PFSK-1 (cell line): ENCODE measurements at regions not wholly inside any gene's neighbourhood (a gene's known extent, or its start where the extent isn't known, plus 50 kb on each side); places are given as distances from the start of the nearest gene placed in this dataset.

Source experiments
- FOXP2 ChIP-seq: optimal IDR thresholded peaks from 2 replicates; pipeline ENCODE3; 2011; ENCODE audit warnings: borderline replicate concordance, control low read depth, inconsistent platforms; ENCODE audit not compliant: insufficient read depth; ENCODE audit errors: extremely low read length, extremely low read depth
- POLR2AphosphoS5 ChIP-seq: IDR thresholded peaks from 2 replicates; pipeline ENCODE4 v1.6.1; 2012; ENCODE audit warnings: low read depth, mild to moderate bottlenecking, control low read depth, low read length, moderate library complexity
- REST ChIP-seq, 2 experiments: IDR thresholded peaks; 2 replicates each; pipeline versions ENCODE4 v1.6.1 to v1.8.0; 2011 to 2012; ENCODE audit warnings: low read depth in 2 of 2, low read length in 2 of 2, control low read depth in 1 of 2, inconsistent platforms in 1 of 2, mild to moderate bottlenecking in 1 of 2, moderate library complexity in 1 of 2; ENCODE audit not compliant: insufficient read depth in 1 of 2
- SIN3A ChIP-seq: IDR thresholded peaks from 2 replicates; pipeline ENCODE4 v1.6.1; 2012; ENCODE audit warnings: mild to moderate bottlenecking, low read length, moderate library complexity, borderline replicate concordance; ENCODE audit not compliant: insufficient read depth
- TAF1 ChIP-seq: IDR thresholded peaks from 2 replicates; pipeline ENCODE4 v1.6.1; 2012; ENCODE audit warnings: low read length, control low read depth, borderline replicate concordance; ENCODE audit not compliant: insufficient read depth

GRCh38 chr10:108591417-108591816, 1331.9 kb downstream of the XPNPEP1 start:
- TF ChIP-seq POLR2AphosphoS5: no peak
- no peak for TF ChIP-seq TAF1
- TF ChIP-seq REST (IDR thresholded peaks at IDR 0.05; ENCODE audit: insufficient read depth in 1 of 2, low read depth in 2 of 2, low read length in 2 of 2): no peak
- TF ChIP-seq SIN3A: no peak
- no peak for TF ChIP-seq FOXP2
